ENCODE measurements at regions not wholly inside any gene's neighbourhood (a gene's known extent, or its start where the extent isn't known, plus 50 kb on each side); places are given as distances from the start of the nearest gene placed in this dataset.
"Not testable (repeated sequence)": the region's sequence is repeated elsewhere in the genome, so short reads cannot be mapped to it uniquely, and the experiment has no call there.

DNA sequence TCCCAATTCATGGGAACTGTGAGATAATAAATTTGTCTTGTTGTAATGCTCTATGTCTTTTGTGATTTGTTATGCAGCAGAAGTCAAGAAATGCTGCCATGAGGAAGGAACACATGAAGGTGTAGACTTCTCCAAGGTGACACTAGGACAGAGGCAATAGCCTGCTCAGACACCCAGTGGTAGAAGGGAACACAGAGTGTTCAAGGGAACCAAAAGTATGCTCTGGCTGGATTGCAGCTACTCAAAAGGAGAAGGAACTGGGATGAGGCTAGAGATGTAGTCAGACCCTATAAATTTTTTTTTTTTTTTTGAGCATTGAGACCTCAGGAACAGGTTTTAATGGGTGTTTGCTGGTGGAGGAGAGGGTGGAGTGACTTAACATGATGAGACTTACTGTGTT, 232.5 kb downstream of the PARP8 start:
- no peak for DNase-seq

DNA sequence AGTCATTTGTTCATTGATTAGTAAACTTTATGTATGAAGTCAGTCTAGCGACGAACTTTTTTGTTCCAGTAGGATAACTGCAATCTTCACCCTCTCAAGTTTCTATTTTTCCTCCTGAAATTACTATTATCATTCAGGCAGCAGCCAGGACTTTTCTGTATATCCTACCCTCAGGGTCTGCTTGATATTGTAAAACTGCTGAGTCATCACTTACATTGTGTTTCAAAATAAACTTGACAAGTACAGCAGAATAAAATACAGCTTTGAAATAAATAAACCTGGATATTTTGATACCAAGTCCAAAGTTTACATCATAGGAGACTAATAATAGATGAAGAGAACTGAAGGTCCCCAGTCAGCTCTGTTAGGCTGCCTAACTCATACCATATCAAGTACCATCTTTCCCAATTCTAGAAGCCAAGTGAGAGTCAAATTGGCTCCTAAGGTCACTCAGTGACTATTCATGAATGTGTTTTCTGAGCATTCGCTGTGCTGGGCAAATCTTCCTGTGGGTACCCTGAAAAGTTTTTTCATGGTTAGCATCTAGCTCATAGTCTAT, 234.6 kb downstream of the PARP8 start:
- no peak for DNase-seq

DNA sequence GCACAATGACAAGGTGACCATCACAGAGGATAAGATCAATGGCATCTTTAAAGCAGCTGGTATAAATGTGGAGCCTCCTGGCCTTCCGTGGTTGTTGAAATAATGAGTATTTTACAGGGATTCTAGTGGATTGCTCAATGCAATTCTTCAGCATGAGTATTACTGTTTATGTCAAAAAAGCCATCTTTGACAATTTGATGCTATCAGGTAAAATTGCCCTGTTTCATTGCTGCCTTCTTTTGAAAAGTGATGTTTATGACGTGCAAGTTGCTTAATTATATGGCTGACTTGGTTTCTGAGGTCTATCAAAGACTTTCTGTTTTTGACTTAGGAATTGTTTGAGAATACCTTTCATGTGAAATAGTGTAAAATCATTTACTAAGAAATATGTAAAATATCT, 237.2 kb downstream of the PARP8 start:
- DNase-seq, result no peak

DNA sequence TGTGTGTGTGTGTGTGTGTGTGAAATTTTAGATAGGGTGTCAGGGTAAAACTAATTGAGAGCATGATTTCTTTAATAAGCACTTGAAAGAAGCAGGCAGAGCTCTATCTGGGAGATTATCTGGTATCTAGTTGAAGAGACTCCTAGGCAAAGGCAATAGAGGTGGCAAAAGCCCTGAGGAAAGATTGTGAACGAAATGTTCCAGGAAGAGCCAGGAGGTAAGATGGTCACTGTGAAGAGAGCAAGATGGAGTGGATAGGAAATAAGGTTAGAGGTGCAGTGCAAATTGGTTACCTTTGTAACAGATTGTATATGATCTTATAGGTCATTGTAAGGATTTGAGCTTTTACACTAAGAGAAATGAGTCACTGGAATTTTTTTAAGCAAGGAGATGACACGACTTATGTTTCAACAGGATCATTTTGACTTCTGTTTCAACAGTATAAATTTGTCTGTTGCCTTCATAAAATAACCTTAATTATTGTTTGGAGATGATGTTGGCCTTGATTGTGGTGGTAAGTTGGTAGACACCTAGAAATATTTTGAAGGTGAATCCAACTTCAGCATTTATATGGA, 239.6 kb downstream of the PARP8 start:
- DNase-seq, result no peak

DNA sequence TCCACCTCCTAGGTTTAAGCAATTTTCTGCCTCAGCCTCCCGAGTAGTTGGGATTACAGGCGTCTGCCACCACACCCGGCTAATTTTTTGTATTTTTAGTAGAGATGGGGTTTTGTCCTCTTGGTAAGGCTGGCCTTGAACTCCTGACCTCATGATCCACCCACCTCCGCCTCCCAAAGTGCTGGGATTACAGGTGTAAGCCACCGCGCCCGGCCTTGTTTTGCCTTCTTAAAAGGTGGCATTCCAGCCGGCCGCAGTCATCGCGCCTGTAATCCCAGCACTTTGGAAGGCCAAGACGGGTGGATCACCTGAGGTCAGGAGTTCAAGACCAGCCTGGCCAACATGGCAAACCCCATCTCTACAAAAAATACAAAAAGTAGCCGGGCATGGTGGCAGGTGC, 253.7 kb downstream of the PARP8 start:
- not testable (repeated sequence) for DNase-seq

DNA sequence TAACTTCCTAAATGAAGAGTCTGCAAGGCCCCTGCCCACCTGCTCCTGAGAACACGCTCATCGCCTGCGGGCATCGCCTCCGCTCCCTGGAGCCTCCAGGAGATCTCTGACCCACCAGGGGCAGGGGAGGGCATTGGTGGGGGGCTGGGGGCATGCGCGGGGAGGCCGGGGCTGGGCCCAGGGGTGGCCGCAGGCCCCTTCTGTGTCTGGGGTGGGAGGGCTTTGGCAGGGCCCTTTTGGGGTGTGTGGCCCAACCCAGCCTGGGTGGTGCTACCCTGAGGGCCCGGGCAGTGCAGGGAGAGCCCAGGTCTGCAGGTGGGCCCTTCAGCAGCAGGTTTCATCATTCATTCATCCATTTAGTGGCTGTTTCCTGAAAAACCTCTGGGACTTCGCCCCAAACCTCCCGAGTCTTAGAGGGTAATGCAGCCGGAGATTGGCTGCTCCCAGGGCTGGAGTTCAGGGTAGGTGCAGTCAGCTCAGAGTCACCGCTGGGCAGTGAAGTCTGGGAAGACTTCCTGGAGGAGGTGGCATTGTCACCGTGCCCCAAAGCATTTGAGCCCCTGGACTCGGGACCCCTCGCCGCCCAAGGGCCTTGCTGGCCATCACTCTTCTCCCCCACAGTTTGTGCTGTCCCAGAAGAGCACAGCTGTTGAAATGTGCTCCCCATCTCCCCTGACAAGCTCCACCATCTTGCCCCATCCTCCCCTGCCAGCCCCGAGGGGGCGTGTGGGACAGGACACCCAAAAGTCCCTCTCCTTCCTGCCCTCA, 255.1 kb downstream of the PARP8 start:
- DNase-seq, result no peak

DNA sequence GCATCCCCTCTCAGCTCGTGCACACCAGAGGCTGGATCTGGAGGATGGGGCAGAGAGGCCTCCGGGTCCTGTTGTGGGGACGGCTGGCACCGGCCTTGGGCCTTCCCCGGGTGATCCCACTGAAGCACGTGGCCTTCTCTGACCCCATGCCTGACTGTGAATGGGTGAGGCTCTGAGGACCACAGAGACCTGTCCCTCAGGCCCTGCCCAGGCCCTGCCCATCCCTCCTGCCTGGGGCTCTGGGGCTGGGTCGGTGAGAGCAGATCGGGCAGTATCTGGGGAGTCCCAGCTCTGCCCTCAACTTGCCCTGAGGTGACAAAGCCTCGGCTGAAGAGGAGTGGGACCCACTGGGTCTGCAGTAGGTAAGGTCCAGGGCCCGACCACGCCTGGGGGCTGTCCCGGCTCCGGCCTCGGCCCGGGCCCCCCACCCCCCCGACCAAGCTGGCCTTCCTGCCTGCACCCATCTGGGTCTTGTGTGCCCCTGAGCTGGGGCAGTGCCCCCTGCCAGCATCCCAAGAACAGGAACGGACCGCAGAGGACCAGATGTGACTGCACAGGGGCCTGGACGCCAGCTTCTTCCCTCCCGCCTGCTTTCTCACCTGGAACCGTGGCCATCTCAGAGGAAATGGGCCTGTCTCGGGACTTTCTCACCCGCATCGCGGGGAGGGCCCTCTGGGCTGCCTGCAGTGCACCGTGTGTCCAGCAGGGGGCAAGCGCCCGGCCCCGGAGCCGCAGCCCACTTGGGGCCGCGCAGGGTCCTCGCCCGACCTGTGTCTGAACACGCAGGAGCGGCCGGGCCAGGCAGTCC, 255.9 kb downstream of the PARP8 start:
- not testable (repeated sequence) for DNase-seq

DNA sequence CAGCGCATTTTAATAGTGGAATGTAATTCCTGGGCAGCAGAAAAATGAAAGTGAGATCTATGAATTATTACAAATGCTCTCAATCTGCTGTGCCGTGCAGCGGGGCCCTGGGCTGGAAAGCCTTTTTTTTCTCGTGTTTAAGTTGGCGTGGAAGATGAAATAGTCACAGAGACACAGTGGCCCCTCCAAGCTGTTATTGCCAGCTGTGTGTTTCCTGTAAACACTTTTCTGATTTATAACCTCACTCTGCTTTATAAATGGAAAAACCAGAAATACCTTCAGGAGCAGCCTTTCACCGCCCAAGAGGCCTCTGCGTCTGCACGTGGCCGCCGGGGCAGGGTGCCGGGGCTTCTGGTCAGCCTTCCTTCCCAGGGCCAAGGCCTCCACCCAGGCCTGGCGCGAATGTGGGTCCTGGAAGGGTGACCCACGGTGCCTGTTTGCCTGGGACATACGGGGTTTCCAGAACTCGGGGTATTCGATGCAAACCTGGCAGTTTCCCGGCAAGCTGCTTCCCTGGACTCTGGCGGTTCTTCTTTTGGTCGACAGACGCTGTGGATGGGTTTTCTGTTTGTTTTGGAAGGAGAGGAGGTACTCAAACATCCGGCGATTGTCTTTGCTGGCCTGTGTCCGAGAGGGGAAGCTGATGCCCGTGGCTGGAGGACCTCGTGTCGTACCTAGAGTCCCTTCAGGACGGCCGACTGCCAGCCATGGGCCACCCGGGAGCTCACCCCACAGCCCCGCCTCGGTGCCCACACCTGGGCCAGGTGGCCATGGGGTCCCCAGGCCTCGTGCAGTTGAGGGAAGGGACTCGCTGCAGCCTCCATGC, 256.7 kb downstream of the PARP8 start:
- DNase-seq, result no peak

DNA sequence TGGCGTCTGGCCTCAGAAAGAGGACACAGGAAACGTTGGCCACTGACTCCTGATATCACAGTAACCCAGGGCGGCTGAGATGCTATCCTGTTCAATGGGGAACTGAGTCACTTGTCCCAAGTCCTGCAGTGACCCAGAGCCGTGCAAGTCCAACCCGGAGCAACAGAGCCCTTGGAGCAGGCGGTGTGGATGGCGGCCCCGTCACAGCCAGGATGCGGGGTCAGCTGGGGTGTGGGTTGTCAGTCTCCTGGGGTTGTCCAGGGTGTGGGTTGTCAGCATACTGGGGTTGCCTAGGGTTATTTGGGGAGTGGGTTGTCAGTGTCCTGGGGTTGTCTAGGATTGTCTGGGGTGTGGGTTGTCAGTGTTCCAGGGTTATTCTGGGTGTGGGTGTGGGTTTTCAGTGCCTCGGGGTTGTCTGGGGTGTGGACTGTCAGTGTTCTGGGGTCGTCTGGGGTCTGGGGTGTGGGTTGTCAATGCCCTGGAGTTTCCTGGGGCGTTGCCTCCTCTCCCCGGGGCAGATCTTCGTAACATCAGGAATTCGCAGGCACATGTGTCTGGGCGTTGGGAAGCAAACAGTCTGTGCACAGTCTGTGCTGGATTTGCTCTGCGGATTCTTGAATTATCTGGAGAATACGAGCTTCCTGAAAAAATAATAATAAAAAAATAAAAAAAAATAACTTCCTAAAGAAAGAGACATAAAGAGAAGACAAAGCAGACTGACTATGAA, 257.5 kb downstream of the PARP8 start:
- no peak for DNase-seq

DNA sequence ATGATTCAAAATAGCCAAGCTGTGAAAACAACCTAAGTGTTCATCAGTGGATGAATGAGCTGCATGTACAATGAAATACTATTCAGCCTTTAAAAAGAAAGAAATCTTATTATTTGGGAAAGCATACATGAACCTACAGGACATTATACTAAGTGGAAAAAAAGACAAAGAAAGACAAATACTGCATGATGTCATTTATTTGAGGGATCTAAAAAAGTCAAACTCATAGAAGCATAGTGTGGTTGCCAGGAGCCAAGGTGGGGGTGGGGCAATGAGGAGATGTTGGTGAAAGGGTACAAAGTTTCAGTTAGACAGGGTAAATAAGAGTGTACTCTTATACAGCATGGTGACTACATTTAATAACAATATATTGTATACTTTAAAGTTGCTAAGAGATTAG, 261.5 kb downstream of the PARP8 start:
- no peak for DNase-seq

DNA sequence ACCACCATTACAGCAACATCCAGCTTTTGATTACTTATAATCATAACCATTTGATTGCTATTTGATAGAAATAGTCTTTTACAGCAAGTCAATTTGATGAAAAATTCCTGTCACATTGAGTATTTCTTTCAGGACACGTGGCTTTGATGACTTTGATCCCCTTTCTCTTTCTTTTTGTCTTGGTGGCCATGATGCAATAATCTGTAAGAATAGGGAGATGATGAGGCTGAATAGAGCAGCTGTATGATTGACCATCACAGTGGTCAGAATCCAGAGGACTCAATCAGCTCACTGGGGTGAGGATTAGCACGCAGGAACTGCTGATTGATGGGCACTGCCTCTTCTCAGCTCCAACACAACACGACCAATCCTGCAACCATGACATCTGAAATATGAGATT, 262.7 kb downstream of the PARP8 start:
- DNase-seq, result no peak

DNA sequence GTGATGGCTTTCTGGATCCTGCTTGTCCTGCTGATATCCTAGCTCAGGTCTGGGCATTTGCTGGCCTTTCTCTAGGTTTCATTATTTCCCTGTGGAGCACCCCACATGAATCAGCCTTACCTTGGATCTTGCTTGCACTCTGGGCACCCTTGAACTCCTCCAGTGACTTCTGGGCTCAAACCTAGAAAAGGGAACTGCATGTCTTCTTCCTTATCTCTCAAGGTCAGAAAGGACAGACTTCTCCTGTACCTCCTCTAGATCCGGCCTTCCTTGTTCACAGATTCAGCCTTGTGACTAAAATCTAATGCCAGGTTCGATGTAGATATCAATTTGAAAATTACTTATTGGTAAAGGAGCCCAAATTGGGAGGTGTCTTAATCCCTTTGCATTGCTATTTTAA, 267.9 kb downstream of the PARP8 start:
- no peak for DNase-seq

DNA sequence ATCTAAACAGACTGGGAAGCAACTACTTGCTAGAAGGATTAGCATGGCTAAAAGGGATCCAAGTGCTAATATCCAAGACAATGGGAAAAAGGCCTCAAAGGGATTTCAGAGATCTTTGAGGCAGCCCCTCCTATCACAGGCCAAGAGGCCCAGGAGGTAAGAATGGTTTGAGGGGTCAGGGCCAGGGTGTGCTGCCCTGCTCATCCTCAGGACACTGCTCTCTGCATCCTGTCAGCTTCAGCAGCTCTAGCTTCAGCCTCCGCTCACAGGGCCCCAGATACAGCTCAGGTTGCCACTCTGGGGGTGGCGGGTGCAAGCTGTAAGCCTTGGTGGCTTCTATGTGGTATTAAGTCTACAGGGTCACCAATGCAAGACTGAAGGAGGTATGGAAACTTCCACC, 278.7 kb downstream of the PARP8 start:
- DNase-seq, result no peak

DNA sequence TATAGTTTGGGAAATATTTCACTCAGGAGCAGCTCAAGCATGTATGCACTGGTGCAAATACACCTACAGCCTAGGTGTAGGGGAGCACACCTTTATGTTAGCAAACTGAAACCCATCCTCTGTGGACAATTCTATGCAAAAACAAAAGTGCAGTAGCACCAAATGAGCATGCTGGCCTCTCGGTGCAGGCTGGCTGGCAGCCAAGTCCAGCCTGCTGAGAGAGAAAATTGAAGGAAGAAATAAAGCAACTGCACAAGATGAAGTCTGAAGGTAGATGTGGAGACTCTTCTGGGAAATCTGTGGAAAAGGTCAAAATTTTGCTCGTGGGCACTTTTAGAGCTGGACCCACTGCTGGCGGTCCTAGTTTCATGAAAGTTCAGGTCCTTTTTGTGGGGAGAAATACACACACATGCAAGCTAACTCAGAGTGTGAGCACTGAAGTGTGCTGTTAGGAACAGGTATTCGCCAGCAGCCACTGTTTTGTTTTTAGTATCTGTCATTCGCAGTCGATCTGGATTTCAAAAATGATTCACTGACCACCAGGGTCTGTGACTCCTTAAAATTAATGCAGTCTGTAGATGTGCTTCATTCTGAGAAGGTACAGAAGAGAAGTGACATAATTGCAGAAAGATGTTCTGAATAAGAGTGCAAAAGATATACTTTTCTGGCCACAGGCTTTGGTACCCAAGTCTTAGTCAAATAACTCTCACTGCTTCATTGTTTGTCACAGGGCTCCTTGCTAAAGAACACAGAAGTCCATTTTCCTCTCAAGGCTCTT, 281.7 kb downstream of the PARP8 start:
- DNase-seq, result no peak

DNA sequence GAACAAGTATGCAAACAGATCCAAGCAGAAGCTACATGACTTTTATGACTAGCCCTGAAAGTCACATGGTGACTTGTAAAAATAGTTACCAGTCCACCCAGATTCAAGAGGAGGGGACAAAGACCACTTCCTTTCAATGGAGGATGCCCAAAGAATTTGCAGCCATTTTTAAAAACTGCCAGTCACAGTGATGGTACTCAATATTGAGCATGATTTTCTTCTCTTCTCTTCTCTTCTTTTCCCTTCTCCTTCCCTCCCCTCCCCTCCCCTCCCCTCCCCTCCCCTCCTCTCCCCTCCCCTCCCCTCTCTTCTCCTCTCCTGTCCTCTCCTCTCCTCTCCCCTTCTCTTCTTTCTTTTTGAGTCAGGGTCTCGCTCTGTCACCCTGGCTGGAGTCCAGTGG, 286.9 kb downstream of the PARP8 start:
- DNase-seq, result no peak

DNA sequence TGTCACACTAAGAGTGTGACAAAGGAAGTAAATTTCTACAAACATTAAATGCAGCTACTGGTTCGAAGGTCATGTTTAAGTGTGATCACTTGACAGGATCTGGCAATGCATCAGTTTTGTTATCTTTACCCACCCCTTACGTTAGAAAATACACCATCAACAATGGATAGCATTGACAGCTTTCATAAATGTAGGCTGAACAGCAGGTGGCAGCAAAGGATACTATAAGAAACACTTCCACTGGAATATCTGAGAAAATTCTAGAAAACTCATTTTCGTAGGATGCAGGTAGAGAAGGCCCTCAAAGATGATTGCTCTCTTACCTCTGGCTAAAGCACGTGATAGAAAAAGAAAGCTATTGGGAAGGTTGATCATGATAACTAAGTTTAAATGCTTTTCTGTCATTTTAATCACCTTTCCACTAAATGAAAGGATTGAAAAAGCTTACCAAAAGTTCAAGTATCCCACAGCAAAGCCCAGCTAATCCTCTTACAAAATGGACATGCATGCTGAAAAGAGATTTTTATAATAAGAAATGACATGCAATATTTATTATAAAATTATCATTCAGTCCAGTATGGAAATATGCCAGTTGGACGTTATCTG, 292.5 kb downstream of the PARP8 start:
- peak; percentile 31 for DNase-seq

DNA sequence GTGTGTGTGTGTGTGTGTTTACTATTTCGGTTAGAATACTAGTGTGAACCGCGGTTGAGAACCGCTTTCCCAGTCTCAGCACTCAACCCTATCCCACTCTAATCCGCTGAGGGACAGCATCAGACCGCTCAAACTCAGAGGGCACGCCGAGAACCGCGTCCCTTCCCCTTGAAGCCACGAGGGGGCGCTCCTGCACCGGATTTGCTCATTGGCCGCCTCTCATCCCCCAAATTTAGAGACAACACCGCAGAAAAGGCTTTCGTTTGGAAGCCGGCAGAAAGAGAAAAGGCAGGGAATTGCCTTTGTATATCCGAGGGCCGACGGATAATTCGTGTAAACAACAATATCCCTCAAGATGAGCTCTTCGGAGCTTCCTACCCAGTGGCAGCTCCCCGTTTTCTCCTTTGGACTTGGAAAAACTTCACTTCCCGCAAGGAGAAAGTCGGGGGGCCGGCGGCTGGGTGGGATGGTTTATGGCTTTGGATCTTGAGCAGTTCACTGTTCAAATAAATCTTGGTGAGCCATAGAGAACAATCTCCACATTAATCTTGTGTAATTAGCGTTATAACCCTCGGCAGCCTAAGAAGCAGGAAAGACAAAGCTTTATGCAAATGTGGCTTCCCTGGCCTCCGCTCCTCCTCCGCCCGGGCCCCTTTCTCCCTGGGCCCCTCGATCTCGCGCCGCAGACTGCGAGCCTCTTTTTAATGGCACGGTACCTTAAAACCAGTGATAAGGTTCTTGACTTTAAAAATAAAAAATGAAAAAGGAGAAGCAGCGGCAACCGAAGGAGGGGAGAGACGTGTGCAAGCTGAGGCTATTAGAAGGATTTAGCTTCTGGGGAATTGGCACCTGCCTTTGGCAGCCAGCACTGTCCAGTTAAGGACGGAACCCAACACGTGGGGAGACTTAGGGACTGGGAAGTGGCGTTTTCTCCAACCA, 296.8 kb downstream of the PARP8 start:
- DNase-seq, result peak; percentile 64

DNA sequence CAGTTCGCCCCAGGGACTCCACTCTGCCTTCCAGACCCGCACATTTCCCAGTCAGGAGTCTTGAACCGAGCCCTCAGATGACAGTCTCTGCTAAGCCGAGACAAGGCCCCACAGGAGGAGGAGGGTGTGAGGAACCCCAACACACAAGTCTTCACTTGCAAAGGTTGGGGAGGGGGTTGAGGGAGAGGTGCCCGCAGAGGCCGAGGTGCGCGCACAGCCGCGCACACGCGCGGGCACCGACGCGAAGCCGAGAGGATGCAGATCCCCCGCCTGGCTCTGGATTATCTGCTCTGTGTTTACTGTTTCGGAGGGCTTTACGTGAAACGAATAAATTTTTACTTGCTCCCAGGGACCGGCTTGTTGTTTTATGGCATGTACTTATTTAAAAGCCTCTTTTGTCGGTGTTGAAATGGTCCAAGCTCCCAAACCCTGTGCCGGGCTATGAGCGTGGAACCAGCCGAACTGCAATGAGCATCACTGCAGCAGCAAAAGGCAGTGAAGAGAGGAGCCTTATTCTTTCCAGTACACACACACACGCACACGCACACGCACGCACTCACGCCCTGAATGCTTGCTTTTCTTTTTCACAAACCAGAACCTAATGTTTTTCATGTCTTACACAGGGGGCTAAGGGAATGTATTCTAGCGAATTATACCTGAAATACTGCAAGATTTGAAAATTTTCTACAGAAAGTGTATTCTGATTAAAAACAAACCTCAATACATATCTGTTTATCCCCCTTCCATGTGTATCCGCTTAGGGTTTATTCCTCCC, 297.7 kb downstream of the PARP8 start:
- no peak for DNase-seq
